ENCODE measurements at regions not wholly inside any gene's neighbourhood (a gene's known extent, or its start where the extent isn't known, plus 50 kb on each side); places are given as distances from the start of the nearest gene placed in this dataset.
"Not testable (repeated sequence)": the region's sequence is repeated elsewhere in the genome, so short reads cannot be mapped to it uniquely, and the experiment has no call there.

- DNase-seq (ENCODE audit: low read depth): no peak
These were observed 51.2 kb upstream of the PRR23C start for GRCh38 chr3:139095803-139096466.

- no peak for DNase-seq (ENCODE audit: low read depth)
These were observed 52.0 kb upstream of the PRR23C start for GRCh38 chr3:139096670-139097069.

DNA sequence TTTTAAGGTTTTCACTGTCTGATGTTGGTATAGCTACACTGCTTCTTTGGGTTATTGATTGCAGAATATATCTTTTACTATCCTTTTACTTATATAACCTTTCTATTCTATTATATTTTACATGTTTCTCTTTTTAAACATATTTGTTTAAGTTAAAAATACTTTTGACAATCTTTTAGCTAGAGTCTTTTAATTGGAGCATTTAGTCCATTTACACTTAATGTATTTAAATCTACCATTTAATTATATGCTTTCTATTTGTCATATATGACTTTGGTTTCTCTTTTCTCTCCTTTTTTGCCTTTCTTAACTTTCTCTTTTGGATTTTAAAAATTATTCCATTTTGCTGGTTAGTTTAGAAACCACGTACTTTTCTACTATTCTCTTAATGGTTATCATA, 53.7 kb upstream of the PRR23C start:
- no peak for DNase-seq (ENCODE audit: low read depth)

GRCh38 chr3:139099968-139100817, 55.5 kb upstream of the PRR23C start:
- no peak for DNase-seq (ENCODE audit: low read depth)

DNA sequence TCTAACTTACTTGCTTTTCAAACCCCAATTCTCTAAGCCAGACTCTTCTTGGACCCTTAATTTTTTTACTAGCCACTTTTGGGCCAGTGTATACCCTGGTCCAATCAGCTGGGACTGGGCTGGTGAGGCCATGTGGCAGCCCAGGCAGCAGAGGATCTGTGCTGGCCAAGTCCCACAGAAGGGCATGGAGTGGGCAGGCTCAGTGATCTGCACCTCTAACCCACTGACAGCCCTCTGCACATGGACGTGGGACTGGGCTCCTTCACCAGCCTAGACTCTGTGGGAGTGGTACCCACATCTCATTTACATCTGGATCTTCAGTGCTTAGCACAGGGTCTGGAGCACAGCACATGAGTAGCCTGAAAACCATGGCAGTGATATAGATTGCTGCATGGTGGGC, 56.1 kb upstream of the PRR23C start:
- no peak for DNase-seq (ENCODE audit: low read depth)

- no peak for DNase-seq (ENCODE audit: low read depth)
These were observed 56.7 kb upstream of the PRR23C start for GRCh38 chr3:139101396-139101795.

DNA sequence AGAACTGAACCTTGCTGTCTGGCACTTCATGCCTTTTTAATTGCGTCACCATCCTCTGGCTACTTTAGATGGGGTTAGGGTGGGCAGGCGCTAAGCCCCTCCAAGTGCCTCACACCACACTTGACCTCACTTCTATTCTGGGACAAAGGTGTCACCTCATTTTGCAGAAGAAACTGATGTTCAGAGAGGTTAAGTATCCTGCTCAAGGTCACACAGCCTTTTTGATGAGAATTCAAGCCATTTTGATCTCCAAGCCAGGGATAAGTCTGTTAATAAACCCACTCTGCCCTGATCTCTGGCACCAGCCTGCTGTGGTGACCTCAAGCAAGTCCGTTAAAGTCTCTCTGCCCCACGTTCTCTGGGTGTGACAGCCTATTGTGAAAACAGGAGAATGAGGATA, 58.8 kb upstream of the PRR23C start:
- DNase-seq (ENCODE audit: low read depth): no peak

- no peak for DNase-seq (ENCODE audit: low read depth)
These were observed 59.4 kb upstream of the PRR23C start for GRCh38 chr3:139104062-139104461.

- no peak for DNase-seq (ENCODE audit: low read depth)
These were observed 60.5 kb upstream of the PRR23C start for GRCh38 chr3:139105154-139105702.

DNA sequence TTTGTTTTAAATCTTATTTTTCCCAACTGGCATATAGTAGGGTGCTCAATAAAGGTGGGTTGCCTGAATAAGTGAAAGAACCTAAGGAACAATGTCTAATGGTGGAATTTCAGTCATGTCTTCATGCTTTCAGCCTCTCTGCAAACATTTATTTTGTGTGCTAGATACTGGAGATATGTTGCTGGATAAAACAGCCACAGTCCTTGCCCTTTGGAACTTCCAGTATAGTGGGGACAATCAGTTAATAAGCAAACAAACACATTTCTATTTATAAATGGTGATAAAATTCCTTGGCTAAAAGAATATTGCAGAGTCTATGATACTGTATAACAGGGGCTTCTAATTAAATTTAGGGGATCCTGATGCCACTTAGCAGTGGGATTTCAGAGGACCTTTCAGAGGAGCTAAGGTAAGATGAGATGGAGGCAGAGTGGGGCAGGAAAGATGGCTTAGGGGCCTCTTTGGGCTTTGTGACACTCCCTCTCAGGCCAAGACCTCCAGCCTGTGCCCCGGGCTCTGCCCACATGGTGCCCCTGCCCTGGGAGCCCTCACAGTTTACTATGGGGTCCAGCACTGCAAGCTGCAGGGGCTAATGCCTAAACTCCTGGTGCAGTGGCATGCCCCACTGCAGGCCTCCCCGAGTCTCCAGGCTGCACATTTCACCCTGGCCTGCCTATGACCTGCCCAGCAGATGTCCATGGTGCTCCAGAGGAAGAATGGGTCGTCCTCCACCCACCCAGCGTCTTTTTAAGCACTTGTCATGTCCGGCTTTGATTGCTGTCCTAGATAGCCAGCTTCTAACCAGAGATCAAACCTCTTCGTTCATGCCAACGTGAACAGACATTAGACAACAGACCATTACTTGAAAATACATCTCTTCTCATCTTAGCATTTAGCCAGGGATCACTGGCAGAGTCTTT, 61.6 kb upstream of the PRR23C start:
- no peak for DNase-seq (ENCODE audit: low read depth)

DNA sequence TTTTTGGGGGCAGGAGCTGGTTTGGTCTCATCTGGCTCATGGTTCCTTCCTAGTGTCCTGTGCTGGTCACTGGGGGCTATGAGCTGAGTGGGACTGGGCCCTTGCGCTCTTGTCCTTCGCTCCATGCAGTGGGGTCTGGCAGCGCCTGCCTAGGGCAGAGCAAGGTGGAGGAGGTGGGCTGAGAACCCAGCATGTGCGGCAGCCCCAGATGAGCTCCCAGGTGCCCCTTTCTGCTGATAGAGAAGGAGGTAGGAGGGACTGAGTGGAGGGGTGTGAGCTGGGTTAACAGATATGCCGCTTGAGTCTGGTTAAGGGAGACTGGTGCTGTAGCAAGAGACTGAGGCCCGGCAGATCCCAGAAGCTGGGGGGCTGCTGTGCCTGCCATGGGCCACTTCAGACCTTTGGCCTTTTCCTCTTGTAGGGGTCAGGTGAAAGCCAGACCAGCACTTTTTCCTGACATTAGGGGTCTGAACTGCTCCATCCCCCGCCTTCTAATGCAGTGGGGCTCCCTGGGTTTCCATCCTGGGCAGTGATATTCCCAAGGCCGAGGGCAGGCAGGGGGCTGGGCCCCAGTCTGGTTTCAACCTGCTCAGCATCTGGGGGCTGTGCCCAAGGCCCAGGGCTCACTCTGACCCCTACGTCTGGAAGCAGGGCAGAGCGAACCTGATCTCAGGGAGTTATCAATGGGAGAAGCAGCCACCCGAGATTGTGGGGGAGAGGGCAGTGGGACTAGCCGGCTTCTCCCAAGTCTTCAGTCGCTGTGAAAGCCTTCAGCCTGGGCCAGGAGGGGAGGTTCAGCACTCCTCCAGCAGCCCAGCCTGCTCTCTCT, 62.9 kb upstream of the PRR23C start:
- DNase-seq (ENCODE audit: low read depth): no peak

DNA sequence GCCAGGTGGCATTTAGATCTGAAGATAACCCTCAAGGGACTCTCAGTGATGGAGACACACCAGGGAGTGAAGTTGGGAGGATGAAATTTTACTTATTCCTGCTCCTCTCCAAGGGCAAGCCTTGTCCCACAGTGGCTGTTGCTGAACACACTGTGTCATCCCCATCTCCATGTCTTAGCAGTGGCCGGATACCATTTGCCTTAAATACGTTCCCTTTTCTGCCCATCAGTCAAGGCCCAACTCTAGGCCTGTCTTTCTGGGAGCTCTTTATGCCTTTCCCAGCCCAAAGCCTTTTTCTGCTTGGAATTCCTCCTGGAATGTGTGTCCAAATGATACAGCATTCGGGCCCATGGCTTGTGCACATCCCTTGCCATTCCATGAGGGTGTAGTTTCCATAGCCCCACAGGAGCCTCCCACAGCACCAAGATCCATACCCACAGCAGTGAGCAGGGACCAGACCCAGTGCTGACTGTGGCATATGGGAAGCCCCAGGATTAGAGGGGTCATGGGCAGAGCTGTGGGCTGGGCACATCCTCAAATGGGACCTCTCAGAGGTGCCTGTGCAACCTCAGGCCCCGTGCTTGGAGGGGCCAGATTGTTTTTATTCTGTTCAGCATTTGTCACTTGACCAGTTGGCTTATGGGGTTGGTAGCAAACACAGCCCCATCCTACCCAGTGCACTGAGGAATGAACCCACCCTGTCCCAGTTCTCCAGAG, 63.7 kb upstream of the PRR23C start:
- no peak for DNase-seq (ENCODE audit: low read depth)

GRCh38 chr3:139109271-139109670, 64.6 kb upstream of the PRR23C start:
- DNase-seq (ENCODE audit: low read depth): no peak

DNA sequence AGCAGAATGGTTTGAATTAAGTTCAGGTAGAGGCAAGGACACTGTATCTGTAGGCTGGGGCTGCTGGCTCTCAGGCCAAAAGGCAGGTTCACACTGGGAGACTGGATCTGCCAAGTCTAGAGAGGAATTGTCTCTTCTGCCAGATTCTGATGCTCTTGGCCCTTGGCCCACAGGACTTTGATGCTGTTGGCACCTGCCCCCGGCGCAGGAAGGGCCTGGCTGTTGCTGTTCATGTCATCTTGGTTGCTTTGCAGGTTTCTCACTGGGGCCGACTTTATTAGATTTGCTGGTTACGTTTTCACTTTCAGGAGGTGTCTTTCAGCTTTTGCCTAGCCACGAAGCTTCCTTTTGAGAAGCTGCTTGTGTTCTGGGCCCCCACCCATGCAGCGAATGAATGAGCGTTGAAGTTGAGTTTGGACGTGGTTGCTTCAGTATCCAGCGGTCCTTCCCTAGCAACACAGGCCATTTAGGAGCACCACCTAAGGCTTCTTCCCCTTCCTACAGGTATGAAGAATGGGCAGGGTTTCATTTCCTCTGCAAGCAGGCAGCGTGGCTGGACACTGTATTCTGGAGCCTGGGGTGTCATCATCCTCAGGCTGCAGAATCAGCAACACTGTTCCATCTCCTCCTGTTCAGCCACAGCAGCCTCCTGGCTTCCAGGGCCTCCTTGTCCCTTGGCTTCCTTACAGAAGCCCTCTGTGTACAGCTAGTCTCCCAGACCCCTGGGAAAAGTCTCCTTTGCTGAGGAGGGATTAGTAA, 65.6 kb upstream of the PRR23C start:
- no peak for DNase-seq (ENCODE audit: low read depth)

- not testable (repeated sequence) for DNase-seq (ENCODE audit: low read depth)
These were observed 66.2 kb upstream of the PRR23C start for GRCh38 chr3:139110929-139111328.

- peak; percentile 56 for DNase-seq (ENCODE audit: low read depth)
These were observed 66.9 kb upstream of the PRR23C start for GRCh38 chr3:139111392-139112229.

- no peak for DNase-seq (ENCODE audit: low read depth)
These were observed 67.5 kb upstream of the PRR23C start for GRCh38 chr3:139112230-139112558.

GRCh38 chr3:139113231-139113992, 68.7 kb upstream of the PRR23C start:
- no peak for DNase-seq (ENCODE audit: low read depth)
